ENCODE measurements at regions not wholly inside any gene's neighbourhood (a gene's known extent, or its start where the extent isn't known, plus 50 kb on each side); places are given as distances from the start of the nearest gene placed in this dataset.

DNA sequence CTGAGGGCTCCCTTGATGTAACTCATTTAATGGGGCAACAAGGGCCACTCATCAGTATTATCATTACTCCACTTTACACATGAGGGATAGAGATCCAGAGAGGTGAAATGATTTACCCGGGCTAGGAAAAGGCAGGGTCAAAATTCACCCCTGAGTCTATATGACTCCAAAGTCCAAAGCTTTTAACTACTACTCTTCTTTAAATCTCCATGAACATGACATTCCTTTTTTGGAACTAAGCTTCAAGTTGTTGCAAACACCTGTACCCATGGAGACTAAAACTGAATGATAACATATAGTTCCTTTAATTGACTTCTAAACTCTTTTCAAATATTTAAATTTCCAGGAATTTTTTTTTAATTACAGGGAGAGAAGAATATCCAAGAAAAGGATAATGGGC lies 292.9 kb upstream of the GADL1 start:
- TF ChIP-seq, protein P1, sequence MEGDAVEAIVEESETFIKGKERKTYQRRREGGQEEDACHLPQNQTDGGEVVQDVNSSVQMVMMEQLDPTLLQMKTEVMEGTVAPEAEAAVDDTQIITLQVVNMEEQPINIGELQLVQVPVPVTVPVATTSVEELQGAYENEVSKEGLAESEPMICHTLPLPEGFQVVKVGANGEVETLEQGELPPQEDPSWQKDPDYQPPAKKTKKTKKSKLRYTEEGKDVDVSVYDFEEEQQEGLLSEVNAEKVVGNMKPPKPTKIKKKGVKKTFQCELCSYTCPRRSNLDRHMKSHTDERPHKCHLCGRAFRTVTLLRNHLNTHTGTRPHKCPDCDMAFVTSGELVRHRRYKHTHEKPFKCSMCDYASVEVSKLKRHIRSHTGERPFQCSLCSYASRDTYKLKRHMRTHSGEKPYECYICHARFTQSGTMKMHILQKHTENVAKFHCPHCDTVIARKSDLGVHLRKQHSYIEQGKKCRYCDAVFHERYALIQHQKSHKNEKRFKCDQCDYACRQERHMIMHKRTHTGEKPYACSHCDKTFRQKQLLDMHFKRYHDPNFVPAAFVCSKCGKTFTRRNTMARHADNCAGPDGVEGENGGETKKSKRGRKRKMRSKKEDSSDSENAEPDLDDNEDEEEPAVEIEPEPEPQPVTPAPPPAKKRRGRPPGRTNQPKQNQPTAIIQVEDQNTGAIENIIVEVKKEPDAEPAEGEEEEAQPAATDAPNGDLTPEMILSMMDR (IDR thresholded peaks at IDR 0.05; ENCODE audit: poor library complexity): no peak
- no peak for TF ChIP-seq EZH2 (IDR thresholded peaks at IDR 0.05; ENCODE audit: borderline replicate concordance)
